ENCODE measurements at regions not wholly inside any gene's neighbourhood (a gene's known extent, or its start where the extent isn't known, plus 50 kb on each side); places are given as distances from the start of the nearest gene placed in this dataset.

DNA sequence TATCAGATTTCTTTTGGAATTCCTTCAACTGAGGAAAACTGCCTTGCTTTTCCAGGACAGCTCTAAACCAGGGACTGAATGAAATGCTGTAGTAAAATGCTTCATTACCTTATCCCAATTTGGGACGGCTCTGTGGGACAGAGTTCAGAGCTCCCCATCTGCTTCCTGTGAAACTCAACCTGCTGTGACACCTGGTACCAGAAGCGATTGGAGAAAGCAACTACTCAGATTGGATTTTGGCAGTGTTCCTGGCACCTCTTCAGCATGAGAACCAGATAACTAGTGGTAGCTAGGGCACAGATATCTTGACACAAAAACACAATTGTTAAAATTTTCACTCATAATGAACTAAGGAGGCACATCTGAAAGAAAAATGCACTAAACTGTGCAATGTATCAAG is 539.1 kb downstream of the SI start:
- DNase-seq (ENCODE audit: low read depth), result no peak
- TF ChIP-seq, protein P1, sequence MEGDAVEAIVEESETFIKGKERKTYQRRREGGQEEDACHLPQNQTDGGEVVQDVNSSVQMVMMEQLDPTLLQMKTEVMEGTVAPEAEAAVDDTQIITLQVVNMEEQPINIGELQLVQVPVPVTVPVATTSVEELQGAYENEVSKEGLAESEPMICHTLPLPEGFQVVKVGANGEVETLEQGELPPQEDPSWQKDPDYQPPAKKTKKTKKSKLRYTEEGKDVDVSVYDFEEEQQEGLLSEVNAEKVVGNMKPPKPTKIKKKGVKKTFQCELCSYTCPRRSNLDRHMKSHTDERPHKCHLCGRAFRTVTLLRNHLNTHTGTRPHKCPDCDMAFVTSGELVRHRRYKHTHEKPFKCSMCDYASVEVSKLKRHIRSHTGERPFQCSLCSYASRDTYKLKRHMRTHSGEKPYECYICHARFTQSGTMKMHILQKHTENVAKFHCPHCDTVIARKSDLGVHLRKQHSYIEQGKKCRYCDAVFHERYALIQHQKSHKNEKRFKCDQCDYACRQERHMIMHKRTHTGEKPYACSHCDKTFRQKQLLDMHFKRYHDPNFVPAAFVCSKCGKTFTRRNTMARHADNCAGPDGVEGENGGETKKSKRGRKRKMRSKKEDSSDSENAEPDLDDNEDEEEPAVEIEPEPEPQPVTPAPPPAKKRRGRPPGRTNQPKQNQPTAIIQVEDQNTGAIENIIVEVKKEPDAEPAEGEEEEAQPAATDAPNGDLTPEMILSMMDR (conservative IDR thresholded peaks at IDR 0.05; ENCODE audit: low read length), result no peak
- H3K4me3 ChIP-seq (ENCODE audit: low read length), result no peak overlapping the region

DNA sequence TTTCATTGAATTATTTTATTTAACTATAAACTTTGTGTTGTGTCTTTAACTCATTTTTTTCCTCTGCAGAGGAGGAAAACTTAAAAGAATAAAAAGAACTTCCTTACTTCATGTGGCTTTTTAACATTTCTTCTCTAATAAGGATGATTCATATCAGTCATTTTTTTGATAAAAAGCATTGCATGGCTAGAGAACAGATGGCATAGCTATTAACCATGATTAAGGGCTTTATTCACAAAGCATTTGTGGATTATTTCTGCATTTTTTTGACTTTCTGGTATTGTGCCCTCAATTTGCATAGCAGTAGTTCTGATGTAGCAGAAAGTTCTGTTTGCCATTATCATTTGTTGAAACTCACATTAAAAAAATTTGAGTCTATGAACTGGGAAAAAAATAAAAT is 540.8 kb downstream of the SI start:
- TF ChIP-seq, protein P1 (conservative IDR thresholded peaks at IDR 0.05; ENCODE audit: low read length), result no peak
- no peak overlapping the region for H3K4me3 ChIP-seq (ENCODE audit: low read length)
- DNase-seq (ENCODE audit: low read depth), result no peak

DNA sequence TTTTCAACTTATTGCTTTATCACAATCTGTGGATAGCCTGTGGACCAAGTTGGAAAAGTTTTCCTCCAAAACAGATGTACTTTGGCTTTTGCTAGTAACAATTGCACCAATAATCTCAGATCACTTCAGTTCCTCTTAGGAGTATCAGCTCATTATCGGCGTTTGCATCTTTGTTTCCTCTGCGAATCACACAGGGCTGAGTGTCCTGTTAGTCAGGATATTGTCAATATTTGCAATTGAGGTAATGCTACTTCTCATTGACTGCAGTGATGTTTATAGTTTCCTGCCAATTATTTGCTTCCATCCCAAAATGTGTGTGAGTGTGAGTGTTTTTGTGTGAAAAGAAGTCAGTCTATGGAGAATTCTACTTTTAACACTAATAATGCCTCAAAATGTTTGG is 545.0 kb downstream of the SI start:
- TF ChIP-seq, protein P1 (conservative IDR thresholded peaks at IDR 0.05; ENCODE audit: low read length), result no peak
- no peak for DNase-seq (ENCODE audit: low read depth)
- H3K4me3 ChIP-seq (ENCODE audit: low read length), result no peak overlapping the region

DNA sequence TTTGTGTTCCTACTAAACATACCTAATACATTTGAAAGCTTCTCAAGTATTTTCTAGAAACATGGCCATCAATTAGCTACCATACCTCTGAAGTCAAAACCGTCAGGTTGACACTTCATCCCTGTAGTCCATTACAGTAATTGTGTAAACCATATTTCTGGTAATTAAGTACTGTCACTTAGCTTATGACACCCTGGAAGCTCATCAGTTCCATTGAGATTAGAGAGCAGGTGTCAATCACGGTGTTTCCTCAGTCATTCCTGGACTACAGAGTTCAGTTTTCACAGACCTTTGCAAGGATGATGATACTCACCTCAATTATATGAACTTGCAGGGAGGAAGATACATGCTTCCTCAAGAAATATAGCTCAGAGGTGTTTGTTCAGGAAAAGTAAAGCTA is 552.0 kb downstream of the SI start:
- no peak for DNase-seq (ENCODE audit: low read depth)
- TF ChIP-seq, protein P1 (conservative IDR thresholded peaks at IDR 0.05; ENCODE audit: low read length), result no peak
- H3K4me3 ChIP-seq (ENCODE audit: low read length), result no peak overlapping the region

DNA sequence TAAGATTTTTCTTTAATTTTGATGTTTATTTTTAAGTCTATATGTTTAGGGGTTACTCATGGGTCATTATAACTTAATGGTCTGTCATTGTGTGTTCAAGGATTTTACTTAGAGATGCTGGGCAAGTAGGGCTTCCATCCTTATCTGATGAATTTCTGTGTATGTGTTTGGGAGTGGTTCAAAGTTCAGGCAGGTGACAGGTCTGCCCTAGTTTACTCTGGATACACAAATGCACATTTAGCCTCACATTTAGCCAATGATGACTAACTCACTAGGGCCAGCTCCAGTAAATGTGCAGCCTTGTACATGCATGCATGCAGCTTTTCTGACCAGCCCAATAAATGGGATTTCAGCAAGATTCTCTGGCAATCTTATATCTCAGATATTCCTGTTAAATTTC is 554.1 kb downstream of the SI start:
- no peak for DNase-seq (ENCODE audit: low read depth)
- H3K4me3 ChIP-seq (ENCODE audit: low read length), result no peak overlapping the region
- TF ChIP-seq, protein P1 (conservative IDR thresholded peaks at IDR 0.05; ENCODE audit: low read length), result no peak

DNA sequence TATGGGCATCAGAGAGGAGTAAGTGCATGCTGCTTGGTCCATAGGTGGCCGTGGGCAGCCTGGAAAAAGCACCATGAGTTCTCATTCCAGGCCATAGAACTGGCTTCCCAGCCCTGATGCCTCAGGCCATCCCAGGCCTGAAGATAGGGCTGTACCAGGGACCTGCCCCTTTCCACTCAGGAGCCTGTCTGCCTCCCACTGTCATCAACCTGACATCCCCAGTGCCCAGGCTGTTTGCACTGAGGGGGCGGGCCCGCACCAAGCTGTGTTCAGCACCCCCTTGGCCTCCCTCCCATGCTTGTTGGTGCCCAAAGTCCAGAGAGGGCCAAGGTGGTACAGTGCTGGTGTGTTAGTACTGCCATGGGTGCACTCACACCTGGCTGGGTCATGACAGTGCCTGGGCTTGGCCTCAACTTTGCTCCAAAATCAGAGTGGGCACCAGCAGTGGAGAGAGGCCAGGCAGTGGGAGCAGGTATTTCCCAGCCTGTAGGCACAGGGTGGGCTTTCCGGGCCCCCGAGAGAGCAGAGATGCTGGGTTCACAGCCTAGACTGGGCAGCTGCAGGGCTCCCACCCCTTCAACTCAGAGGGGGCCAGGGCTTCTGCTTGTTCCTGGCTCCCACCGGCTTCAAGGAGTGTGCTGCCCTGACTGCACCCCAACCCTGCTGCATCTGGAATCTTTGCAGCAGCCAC is 556.1 kb downstream of the SI start:
- DNase-seq (ENCODE audit: low read depth), result no peak
- H3K4me3 ChIP-seq (ENCODE audit: low read length), result no peak overlapping the region
- TF ChIP-seq, protein P1 (conservative IDR thresholded peaks at IDR 0.05; ENCODE audit: low read length), result no peak

DNA sequence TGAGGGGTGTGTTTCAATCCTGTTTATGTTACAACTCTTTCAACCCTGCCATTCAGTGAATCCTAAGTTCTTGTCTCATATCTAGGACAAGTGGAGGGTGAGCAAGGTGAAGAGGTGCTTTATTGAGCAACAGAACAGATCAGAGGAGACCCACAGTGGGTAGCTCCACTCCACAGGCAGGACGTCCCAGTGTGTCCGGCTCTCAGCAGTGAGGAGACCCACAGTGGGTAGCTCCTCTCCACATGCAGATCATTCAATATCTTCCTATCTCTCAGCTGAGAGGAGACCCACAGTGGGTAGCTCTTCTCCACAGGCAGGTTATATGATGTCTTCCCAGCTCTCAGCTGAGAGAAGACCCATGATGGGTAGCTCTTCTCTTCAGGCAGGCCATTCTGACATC is 556.7 kb downstream of the SI start:
- H3K4me3 ChIP-seq (ENCODE audit: low read length), result no peak overlapping the region
- TF ChIP-seq, protein P1 (conservative IDR thresholded peaks at IDR 0.05; ENCODE audit: low read length), result no peak
- no peak for DNase-seq (ENCODE audit: low read depth)
